ENCODE measurements at regions not wholly inside any gene's neighbourhood (a gene's known extent, or its start where the extent isn't known, plus 50 kb on each side); places are given as distances from the start of the nearest gene placed in this dataset.

DNA sequence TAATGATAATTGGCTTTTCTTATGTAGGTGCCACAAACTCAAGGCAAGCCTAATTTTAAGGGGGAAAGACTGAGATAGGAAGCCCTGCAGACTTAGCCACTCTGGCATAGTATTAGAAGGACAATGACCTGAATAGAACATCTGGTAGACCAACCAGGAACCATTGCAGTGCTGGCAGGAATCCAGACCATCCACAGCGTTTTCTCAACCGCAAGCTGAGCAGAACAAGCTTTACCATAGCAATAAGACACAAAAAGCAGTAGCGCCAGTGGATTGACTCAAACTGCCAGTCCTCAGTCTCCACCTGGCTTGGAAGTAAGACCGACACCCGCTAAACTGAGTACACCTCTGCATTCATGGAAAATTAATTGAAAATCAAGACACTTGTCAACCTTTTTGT, 141.3 kb upstream of the LPAR1 start:
- TF ChIP-seq CTCF (IDR thresholded peaks at IDR 0.05) (no peak), POLR2AphosphoS5 (IDR thresholded peaks at IDR 0.05; ENCODE audit: insufficient read depth in 1 of 2, low read depth in 1 of 2) (no peak)
